GM10266 (cell line): ENCODE measurements at regions not wholly inside any gene's neighbourhood (a gene's known extent, or its start where the extent isn't known, plus 50 kb on each side); places are given as distances from the start of the nearest gene placed in this dataset.
"Not testable (repeated sequence)": the region's sequence is repeated elsewhere in the genome, so short reads cannot be mapped to it uniquely, and the experiment has no call there.

Experiments used
- DNase-seq: peaks from one replicate; pipeline ENCODE4 v3.0.0; 2012; ENCODE audit errors: extremely low spot score
- TF ChIP-seq, protein P1 (sequence below): IDR thresholded peaks from 2 replicates; pipeline ENCODE4 v1.5.1; 2012; ENCODE audit warnings: mild to moderate bottlenecking, low read depth; ENCODE audit not compliant: control insufficient read depth, insufficient read depth; ENCODE audit errors: missing control alignments

DNA sequence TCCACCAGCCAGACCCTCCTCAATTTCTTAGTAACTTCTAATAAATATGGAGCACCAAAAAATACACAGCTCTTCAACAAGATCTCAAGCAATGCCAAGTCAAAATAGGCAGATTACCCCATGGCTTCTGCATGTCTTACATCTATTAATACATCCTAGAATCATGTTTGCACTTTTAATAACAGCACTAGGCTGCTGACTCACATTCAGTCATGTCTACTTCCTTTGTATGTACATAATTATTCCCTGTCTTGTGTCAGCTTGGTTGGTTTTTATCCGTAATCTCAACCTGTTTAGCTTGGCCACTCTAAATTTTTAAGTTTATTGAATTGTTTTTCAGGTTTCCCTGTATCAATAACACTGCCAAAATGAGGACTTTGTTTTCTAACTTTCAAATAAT, 420.1 kb upstream of the ACVR2A start:
- TF ChIP-seq, protein P1, sequence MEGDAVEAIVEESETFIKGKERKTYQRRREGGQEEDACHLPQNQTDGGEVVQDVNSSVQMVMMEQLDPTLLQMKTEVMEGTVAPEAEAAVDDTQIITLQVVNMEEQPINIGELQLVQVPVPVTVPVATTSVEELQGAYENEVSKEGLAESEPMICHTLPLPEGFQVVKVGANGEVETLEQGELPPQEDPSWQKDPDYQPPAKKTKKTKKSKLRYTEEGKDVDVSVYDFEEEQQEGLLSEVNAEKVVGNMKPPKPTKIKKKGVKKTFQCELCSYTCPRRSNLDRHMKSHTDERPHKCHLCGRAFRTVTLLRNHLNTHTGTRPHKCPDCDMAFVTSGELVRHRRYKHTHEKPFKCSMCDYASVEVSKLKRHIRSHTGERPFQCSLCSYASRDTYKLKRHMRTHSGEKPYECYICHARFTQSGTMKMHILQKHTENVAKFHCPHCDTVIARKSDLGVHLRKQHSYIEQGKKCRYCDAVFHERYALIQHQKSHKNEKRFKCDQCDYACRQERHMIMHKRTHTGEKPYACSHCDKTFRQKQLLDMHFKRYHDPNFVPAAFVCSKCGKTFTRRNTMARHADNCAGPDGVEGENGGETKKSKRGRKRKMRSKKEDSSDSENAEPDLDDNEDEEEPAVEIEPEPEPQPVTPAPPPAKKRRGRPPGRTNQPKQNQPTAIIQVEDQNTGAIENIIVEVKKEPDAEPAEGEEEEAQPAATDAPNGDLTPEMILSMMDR, result no peak
- DNase-seq, result no peak

DNA sequence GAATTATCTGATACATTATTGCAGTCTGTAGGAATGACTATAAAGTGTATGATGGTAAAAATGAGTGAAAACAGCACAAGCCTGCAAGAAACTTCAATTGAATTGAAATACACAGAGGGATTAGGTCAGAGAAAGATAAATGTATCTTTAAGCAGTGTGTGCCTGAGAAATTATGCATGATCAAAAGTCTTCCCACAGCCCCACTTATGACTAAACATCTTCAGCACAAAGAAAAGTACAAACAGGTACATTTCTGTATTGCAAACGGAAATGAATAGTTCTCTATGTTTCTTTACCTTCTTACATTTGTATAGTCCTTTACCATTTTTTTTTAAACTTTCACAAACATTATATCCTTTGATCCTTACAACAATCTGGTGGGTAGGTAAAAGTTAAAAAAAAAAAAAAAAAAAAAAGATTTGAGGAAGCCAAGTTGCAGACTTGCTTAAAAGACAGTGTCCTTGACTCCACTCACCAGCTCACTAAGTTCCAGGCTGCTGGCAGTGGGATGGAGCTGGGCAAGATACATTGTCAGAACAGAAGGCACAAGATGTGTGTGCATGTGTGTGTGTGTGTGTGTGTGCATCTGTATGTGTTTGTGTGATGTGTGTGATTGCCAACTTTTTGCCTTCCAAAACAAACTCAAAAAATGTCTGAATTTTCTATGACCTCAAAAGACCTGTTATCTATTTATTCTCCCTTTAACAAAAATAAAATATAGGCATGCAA, 423.7 kb upstream of the ACVR2A start:
- TF ChIP-seq, protein P1, result no peak
- DNase-seq, result no peak

DNA sequence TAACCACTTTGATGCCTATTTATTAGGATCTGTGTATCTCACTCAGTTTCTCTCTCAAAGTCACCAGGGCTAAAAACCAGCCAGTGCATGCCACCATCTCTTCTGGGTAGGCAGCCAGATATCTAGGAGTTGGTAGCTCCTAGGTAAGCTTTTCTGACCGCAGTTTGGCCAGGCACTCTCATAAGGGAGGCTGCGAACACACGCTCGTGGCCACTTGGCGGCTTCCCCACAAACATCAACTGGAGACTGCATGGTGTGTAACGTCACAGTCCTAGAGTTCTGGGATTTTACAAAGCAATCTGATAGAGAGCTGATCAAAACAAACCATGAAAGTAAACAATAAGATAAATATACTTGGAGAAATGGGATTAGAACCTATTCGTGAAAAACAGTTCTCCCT, 424.3 kb upstream of the ACVR2A start:
- TF ChIP-seq, protein P1, result no peak
- no peak for DNase-seq

DNA sequence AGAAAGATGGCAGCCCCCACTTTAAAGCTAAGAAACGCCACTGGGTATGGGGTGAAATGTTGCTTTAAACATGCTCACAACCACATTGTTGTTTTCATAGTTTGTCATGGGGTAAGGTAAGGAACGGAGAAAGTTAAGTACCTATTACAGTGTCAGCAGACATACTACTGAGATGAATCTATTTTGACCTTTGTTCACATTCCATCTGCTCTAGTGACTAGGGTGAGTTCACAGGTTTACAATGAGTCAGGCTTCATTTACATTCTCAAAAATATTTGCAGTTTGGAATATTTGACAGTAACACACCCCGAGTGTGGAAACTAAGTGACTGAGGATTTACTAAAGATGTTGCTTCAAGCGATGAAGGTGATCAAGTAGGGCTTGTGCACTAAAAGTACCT, 428.7 kb upstream of the ACVR2A start:
- DNase-seq, result no peak
- TF ChIP-seq, protein P1, result no peak

DNA sequence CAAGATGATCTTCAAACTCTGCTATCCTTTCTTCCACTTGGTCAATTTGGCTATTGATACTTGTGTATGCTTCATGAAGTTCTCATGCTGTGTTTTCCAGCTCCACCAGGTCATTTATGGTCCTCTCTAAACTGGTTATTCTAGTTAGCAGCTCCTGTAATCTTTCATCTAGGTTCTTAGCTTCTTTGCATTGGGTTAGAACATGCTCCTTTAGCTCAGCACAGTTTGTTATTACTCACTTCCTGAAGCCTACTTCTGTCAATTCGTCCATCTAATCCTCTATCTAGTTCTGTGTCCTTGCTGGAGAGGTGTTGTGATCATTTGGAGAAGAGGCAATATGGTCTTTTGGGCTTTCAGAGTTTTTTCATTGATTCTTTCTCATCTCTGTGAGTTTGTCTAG, 430.2 kb upstream of the ACVR2A start:
- DNase-seq, result not testable (repeated sequence)

DNA sequence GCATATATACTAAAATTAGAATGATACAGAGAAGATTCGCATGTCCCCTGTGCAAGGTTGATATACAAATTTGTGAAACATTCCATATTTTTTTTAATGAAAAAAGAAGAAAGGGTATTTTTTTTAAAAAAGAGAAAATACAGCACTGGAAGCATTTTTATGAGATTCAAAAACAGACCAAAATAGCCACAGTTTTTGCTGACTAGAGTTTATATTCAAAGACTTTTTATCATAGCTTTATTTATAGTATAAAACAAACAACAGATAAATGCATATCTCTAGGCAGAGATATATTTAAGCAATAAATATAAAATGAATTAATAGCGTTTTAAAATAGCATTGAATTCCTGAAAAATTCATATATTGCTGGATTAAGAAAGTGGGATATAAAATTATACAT, 436.5 kb upstream of the ACVR2A start:
- TF ChIP-seq, protein P1, result no peak
- DNase-seq, result no peak

DNA sequence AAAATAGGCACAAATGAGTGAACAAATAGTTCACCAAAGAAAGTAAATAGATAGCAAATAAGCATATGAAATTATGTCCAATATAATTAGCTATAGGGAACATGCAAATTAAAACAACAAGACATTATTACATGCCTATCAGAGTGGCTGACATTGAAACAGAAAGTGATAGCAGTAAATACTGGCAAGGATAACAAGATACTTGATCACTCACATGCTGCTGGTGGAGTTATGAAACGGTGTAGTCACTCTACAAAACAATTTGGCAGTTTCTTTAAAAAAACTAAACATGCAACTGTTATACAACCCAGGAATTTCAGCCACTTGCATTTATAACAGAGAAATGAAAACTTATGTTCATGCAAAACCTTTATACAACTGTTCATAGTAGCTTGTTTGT, 439.2 kb upstream of the ACVR2A start:
- TF ChIP-seq, protein P1, result no peak
- DNase-seq, result no peak

DNA sequence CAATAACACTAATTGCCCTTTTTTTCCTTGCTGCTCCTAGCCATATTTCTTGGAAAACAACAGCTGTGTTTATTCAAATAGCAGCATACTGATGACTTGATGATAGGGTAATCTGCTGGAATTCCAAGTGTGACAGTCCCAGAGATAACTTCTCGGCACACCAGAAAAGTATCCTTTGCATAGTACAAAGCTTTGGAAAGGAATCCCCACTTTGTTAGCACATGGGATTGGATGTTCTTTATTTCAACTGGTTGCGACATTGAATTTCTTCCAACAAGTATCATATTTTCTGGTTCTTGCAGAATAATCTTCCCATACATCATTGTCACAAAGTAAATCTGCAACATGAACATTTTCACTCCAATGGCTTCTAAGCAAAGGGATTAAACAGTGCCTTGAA, 445.8 kb upstream of the ACVR2A start:
- no peak for DNase-seq
- TF ChIP-seq, protein P1, result no peak
